ENCODE measurements at regions not wholly inside any gene's neighbourhood (a gene's known extent, or its start where the extent isn't known, plus 50 kb on each side); places are given as distances from the start of the nearest gene placed in this dataset.

- TF ChIP-seq CHD7 (IDR thresholded peaks at IDR 0.05; ENCODE audit: insufficient replicate concordance, low read length) = no peak
- no peak for TF ChIP-seq POLR2AphosphoS5 (IDR thresholded peaks at IDR 0.05; ENCODE audit: low read depth, low read length)
- TF ChIP-seq RNF2 (IDR thresholded peaks at IDR 0.05; ENCODE audit: borderline replicate concordance, low read depth, low read length, missing control alignments, poor library complexity, severe bottlenecking) = no peak
- TF ChIP-seq BACH1 (IDR thresholded peaks at IDR 0.05; ENCODE audit: low read length) = no peak
- no peak for TF ChIP-seq HDAC6 (IDR thresholded peaks at IDR 0.05; ENCODE audit: low read depth, low read length)
- TF ChIP-seq TBP (IDR thresholded peaks at IDR 0.05; ENCODE audit: low read depth, low read length) = no peak
- no peak for TF ChIP-seq SP1 (IDR thresholded peaks at IDR 0.05; ENCODE audit: low read depth, low read length)
- no peak for TF ChIP-seq RBBP5 (IDR thresholded peaks at IDR 0.05; ENCODE audit: borderline replicate concordance, low read depth, low read length)
- TF ChIP-seq ZNF274 (IDR thresholded peaks at IDR 0.05; ENCODE audit: borderline replicate concordance, extremely low read depth, low read length) = no peak
- TF ChIP-seq HDAC2 (IDR thresholded peaks at IDR 0.05; ENCODE audit: borderline replicate concordance in 1 of 2, low read depth in 2 of 2, low read length in 2 of 2) = no peak
- TF ChIP-seq KDM5A (IDR thresholded peaks at IDR 0.05; ENCODE audit: low read length) = no peak
- TF ChIP-seq EP300 (IDR thresholded peaks at IDR 0.05; ENCODE audit: borderline replicate concordance in 1 of 2, low read depth in 2 of 2, low read length in 2 of 2) = no peak
Measured at GRCh38 chr15:29435811-29436210, 166.2 kb upstream of the NSMCE3 start (continued).

All from H1 (cell line).